Muscle layer of duodenum (tissue), 2 donors: ENCODE measurements at regions not wholly inside any gene's neighbourhood (a gene's known extent, or its start where the extent isn't known, plus 50 kb on each side); places are given as distances from the start of the nearest gene placed in this dataset.

Source experiments
- H3K27ac ChIP-seq: one replicate; pipeline ENCODE4 v1.7.0; 2013; ENCODE audit warnings: mild to moderate bottlenecking, low read length
- H3K27me3 ChIP-seq: one replicate; pipeline ENCODE4 v1.7.0; 2013; ENCODE audit warnings: low read depth, mild to moderate bottlenecking, control low read depth, low read length
- H3K36me3 ChIP-seq, 2 donors: one replicate each; pipeline ENCODE4 v1.7.0; 2013; ENCODE audit warnings: low read length in 2 of 2, control low read depth in 1 of 2, mild to moderate bottlenecking in 1 of 2; ENCODE audit not compliant: insufficient read depth in 2 of 2, control insufficient read depth in 1 of 2
- H3K4me1 ChIP-seq, 2 donors: one replicate each; pipeline ENCODE4 v1.7.0; 2013; ENCODE audit warnings: low read length in 2 of 2, mild to moderate bottlenecking in 2 of 2, control low read depth in 1 of 2, moderate library complexity in 1 of 2; ENCODE audit not compliant: insufficient read depth in 2 of 2, control insufficient read depth in 1 of 2
- H3K4me3 ChIP-seq, 2 donors: one replicate each; pipeline ENCODE4 v1.7.0; 2013; ENCODE audit warnings: low read length in 2 of 2, low read depth in 1 of 2, mild to moderate bottlenecking in 1 of 2
- H3K9me3 ChIP-seq, 2 donors: one replicate each; pipeline ENCODE4 v1.7.0; 2013; ENCODE audit warnings: low read length in 2 of 2, control low read depth in 1 of 2, mild to moderate bottlenecking in 1 of 2; ENCODE audit not compliant: control insufficient read depth in 1 of 2
- donor health status: healthy.

- H3K9me3 ChIP-seq = no peaks in the 10 kb centered on the region
- H3K27ac ChIP-seq = no peak overlapping the region
- H3K36me3 ChIP-seq = no peaks in the 10 kb centered on the region
- no peaks in the 10 kb centered on the region for H3K4me1 ChIP-seq
- no peaks in the 10 kb centered on the region for H3K27me3 ChIP-seq
- no peak overlapping the region for H3K4me3 ChIP-seq
Observed at GRCh38 chr10:117778241-117778640, 235.7 kb downstream of the EMX2 start.

DNA sequence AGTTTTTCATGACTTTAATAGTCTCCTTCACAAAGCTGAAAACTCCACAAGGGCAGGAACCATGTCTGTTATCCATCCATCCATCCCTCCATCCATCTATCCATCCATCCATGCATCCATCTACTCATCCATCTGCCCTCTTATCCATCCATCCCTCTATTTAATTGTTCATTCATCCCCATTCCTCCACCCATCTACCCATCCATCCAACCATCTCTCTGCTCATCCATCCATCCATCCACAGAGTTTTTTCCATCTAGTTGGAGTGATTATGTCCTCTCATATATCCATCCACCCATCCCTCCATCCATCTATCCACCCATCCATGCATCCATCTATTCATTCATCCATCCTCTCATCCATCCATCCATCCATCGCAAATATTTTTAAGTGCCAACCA, 237.9 kb downstream of the EMX2 start:
- H3K27ac ChIP-seq = no peak overlapping the region
- H3K36me3 ChIP-seq = no peaks in the 10 kb centered on the region
- H3K9me3 ChIP-seq = no peaks in the 10 kb centered on the region
- H3K4me1 ChIP-seq = no peaks in the 10 kb centered on the region
- H3K4me3 ChIP-seq = no peak overlapping the region
- no peaks in the 10 kb centered on the region for H3K27me3 ChIP-seq

- Histone ChIP-seq H3K27ac (no peak overlapping the region), H3K27me3 (no peaks in the 10 kb centered on the region), H3K9me3 (no peaks in the 10 kb centered on the region), H3K36me3 (no peaks in the 10 kb centered on the region), H3K4me1 (no peaks in the 10 kb centered on the region), H3K4me3 (no peak overlapping the region)
Observed at GRCh38 chr10:117781216-117781831, 238.8 kb downstream of the EMX2 start.

DNA sequence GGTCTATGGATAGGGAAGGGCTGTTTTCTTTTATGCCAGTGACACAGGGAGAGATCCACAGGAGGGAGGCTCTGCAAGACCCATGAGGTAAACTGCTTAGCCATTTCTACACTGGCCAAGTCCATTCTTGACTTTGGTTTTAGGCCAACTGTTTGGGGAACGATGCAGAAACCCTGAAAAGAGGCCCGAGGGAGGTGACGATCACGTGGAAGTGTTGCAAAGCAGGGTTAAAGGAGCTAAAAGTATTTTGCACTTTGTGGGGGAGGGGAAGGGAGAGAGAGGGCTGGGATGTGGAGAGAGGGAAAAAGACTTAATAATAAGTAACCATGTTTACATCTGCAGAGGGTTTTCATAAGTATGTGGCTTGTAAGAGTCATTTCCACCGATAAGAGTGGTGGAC, 239.7 kb downstream of the EMX2 start:
- Histone ChIP-seq H3K4me1 (no peaks in the 10 kb centered on the region), H3K4me3 (no peak overlapping the region), H3K9me3 (no peaks in the 10 kb centered on the region), H3K27ac (no peak overlapping the region), H3K27me3 (no peaks in the 10 kb centered on the region), H3K36me3 (no peaks in the 10 kb centered on the region)

GRCh38 chr10:117783698-117784395, 241.3 kb downstream of the EMX2 start:
- H3K4me3 ChIP-seq = no peak overlapping the region
- no peaks in the 10 kb centered on the region for H3K4me1 ChIP-seq
- H3K27me3 ChIP-seq = no peaks in the 10 kb centered on the region
- H3K36me3 ChIP-seq = no peaks in the 10 kb centered on the region
- H3K9me3 ChIP-seq = no peaks in the 10 kb centered on the region
- H3K27ac ChIP-seq = no peak overlapping the region

GRCh38 chr10:117784776-117785175, 242.2 kb downstream of the EMX2 start:
- H3K4me1 ChIP-seq = no peaks in the 10 kb centered on the region
- H3K4me3 ChIP-seq = no peak overlapping the region
- no peaks in the 10 kb centered on the region for H3K36me3 ChIP-seq
- no peaks in the 10 kb centered on the region for H3K27me3 ChIP-seq
- H3K9me3 ChIP-seq = no peaks in the 10 kb centered on the region
- H3K27ac ChIP-seq = no peak overlapping the region

GRCh38 chr10:117788911-117789310, 246.4 kb downstream of the EMX2 start:
- H3K4me1 ChIP-seq = no peaks in the 10 kb centered on the region
- H3K27me3 ChIP-seq = no peaks in the 10 kb centered on the region
- H3K9me3 ChIP-seq = no peaks in the 10 kb centered on the region
- no peaks in the 10 kb centered on the region for H3K36me3 ChIP-seq
- no peak overlapping the region for H3K4me3 ChIP-seq
- no peak overlapping the region for H3K27ac ChIP-seq

- Histone ChIP-seq H3K27me3 (no peaks in the 10 kb centered on the region), H3K9me3 (no peaks in the 10 kb centered on the region), H3K27ac (no peak overlapping the region), H3K4me1 (no peaks in the 10 kb centered on the region), H3K36me3 (no peaks in the 10 kb centered on the region), H3K4me3 (no peak overlapping the region)
Observed at GRCh38 chr10:117790179-117790578, 247.6 kb downstream of the EMX2 start.

DNA sequence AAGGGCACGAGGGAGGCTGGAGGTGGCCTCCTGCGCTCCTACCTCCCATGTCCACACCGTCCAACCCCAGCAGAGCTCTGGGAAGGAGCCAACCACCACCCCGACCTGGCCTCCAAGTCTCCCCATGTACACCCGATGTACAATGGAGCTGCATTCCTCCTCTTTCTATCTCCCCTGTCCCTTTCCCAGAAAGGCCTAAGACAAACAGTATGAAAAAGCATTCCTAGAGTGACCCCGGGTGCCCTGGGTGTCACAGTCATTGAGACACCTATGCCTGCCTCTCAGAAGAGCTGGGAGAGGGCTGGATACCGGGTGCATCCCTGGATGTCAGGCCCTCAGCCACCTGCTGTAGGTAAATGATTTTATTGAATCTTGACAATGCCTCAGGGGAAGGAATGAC, 248.1 kb downstream of the EMX2 start:
- Histone ChIP-seq H3K9me3 (no peaks in the 10 kb centered on the region), H3K36me3 (no peaks in the 10 kb centered on the region), H3K27me3 (no peaks in the 10 kb centered on the region), H3K4me1 (no peaks in the 10 kb centered on the region), H3K4me3 (no peak overlapping the region), H3K27ac (no peak overlapping the region)

- Histone ChIP-seq H3K9me3 (no peaks in the 10 kb centered on the region), H3K4me1 (no peaks in the 10 kb centered on the region), H3K27ac (no peak overlapping the region), H3K4me3 (no peak overlapping the region), H3K27me3 (no peaks in the 10 kb centered on the region), H3K36me3 (no peaks in the 10 kb centered on the region)
Observed at GRCh38 chr10:117792214-117792613, 249.7 kb downstream of the EMX2 start.

DNA sequence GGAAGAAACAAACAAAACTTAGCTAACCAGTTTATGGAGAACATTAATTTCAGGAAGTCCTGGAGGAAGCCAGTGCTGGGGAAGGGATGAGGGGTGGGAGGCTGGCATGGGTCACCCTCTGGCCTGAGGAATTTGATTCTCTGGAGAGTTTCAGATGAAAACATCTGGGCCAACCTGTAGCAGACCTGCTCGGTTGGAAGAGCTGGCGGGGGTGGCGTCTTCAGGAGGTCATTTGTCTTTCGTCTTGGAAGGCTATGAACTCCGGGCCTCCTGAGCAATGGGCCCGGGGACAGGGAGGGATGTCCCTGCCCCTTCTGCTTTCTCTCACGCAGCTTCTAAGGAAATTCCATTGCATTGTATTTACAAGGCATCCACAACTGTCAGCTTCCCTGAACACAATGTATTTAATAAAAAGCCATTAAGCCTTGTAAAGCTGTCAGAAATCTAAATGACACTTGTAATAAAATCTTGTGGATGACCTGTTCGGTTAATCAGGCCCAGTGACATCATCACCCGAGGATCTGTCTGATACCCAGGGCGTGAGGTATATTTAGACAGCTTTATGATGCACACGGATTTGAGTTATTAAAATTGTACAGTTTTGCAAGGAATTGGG, 250.5 kb downstream of the RAB11FIP2 start:
- no peak overlapping the region for H3K27ac ChIP-seq
- no peaks in the 10 kb centered on the region for H3K4me1 ChIP-seq
- H3K27me3 ChIP-seq = no peaks in the 10 kb centered on the region
- no peaks in the 10 kb centered on the region for H3K36me3 ChIP-seq
- no peaks in the 10 kb centered on the region for H3K9me3 ChIP-seq
- H3K4me3 ChIP-seq = no peak overlapping the region
